ENCODE measurements at regions not wholly inside any gene's neighbourhood (a gene's known extent, or its start where the extent isn't known, plus 50 kb on each side); places are given as distances from the start of the nearest gene placed in this dataset.

GRCh38 chr5:93130624-93131490 lies 450.2 kb downstream of the NR2F1-AS1 start:
- TF ChIP-seq CTCF (conservative IDR thresholded peaks at IDR 0.05; ENCODE audit: low read depth in 2 of 2) (no peak), EZH2phosphoT487 (IDR thresholded peaks at IDR 0.05; ENCODE audit: unreplicated experiment) (no peak), CREB1 (CRISPR knock-in tag; IDR thresholded peaks at IDR 0.05; ENCODE audit: low read depth) (no peak), POLR2AphosphoS5 (IDR thresholded peaks at IDR 0.05; ENCODE audit: low read depth) (no peak), EZH2 (IDR thresholded peaks at IDR 0.05; ENCODE audit: low read depth, unreplicated experiment) (no peak), ZNF114 (CRISPR knock-in tag; IDR thresholded peaks at IDR 0.05) (no peak)
- TF ChIP-seq, protein P1, sequence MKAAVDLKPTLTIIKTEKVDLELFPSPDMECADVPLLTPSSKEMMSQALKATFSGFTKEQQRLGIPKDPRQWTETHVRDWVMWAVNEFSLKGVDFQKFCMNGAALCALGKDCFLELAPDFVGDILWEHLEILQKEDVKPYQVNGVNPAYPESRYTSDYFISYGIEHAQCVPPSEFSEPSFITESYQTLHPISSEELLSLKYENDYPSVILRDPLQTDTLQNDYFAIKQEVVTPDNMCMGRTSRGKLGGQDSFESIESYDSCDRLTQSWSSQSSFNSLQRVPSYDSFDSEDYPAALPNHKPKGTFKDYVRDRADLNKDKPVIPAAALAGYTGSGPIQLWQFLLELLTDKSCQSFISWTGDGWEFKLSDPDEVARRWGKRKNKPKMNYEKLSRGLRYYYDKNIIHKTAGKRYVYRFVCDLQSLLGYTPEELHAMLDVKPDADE (IDR thresholded peaks at IDR 0.05): no peak

Data from GM23338 (cell line).